ENCODE measurements at regions not wholly inside any gene's neighbourhood (a gene's known extent, or its start where the extent isn't known, plus 50 kb on each side); places are given as distances from the start of the nearest gene placed in this dataset.
A peak's percentile ranks its signal among the peaks of the same experiment; 100 is the strongest.

DNA sequence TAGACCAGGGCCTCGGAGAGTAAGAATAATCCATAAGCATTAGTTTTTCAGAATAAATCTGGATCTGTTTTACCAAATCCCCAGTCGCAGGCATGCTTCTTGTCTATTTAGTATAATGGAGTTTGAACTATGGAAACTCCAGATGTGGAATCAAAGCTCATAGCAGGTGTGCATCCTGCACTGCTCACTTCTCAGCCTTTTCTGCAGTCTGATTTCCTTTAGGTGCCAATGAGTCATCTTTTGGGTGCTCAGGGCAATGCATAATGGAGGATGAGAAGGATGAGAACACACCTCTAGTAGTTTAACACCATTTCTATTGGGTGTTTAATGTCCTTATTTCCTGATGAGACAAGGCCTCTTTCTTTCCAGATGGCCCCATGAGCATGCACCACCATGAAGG, 961.2 kb downstream of the TMEM121 start:
- TF ChIP-seq, protein P1, sequence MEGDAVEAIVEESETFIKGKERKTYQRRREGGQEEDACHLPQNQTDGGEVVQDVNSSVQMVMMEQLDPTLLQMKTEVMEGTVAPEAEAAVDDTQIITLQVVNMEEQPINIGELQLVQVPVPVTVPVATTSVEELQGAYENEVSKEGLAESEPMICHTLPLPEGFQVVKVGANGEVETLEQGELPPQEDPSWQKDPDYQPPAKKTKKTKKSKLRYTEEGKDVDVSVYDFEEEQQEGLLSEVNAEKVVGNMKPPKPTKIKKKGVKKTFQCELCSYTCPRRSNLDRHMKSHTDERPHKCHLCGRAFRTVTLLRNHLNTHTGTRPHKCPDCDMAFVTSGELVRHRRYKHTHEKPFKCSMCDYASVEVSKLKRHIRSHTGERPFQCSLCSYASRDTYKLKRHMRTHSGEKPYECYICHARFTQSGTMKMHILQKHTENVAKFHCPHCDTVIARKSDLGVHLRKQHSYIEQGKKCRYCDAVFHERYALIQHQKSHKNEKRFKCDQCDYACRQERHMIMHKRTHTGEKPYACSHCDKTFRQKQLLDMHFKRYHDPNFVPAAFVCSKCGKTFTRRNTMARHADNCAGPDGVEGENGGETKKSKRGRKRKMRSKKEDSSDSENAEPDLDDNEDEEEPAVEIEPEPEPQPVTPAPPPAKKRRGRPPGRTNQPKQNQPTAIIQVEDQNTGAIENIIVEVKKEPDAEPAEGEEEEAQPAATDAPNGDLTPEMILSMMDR (conservative IDR thresholded peaks at IDR 0.05; ENCODE audit: low read depth): no peak
- CTCF ChIA-PET: interaction anchor here (0.6 kb wide), 1 partner anchor 51 kb away, joined by 3 read pairs; no protein-coding TSS in a partner anchor
- POLR2A ChIA-PET (ENCODE audit: low non-redundant PET): no interaction called here
- DNase-seq (ENCODE audit: low spot score): no peak
- H3K27ac ChIP-seq: no peak overlapping the region

DNA sequence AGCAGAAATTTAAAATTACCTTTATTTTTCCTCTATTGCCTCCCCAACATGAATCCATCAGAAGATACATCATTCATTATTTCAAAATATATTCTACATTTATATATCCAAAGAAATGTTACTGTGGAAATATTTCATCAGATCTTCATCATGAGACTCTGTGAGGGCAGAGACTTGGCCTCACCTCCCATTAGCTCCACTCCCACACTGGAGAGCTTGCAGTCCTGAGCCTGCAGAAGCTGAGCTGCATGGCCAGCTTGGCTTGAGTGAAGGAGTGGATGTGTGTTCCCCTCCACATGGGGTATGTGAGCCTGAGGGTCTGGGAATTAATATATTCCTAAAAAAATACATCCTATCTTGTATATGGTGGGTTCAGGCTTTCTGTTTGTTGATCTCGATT, 961.9 kb downstream of the TMEM121 start:
- TF ChIP-seq, protein P1 (conservative IDR thresholded peaks at IDR 0.05; ENCODE audit: low read depth): no peak
- H3K27ac ChIP-seq: no peak overlapping the region
- ChIA-PET CTCF (no interaction called here), POLR2A (ENCODE audit: low non-redundant PET) (no interaction called here)
- DNase-seq (ENCODE audit: low spot score): no peak

DNA sequence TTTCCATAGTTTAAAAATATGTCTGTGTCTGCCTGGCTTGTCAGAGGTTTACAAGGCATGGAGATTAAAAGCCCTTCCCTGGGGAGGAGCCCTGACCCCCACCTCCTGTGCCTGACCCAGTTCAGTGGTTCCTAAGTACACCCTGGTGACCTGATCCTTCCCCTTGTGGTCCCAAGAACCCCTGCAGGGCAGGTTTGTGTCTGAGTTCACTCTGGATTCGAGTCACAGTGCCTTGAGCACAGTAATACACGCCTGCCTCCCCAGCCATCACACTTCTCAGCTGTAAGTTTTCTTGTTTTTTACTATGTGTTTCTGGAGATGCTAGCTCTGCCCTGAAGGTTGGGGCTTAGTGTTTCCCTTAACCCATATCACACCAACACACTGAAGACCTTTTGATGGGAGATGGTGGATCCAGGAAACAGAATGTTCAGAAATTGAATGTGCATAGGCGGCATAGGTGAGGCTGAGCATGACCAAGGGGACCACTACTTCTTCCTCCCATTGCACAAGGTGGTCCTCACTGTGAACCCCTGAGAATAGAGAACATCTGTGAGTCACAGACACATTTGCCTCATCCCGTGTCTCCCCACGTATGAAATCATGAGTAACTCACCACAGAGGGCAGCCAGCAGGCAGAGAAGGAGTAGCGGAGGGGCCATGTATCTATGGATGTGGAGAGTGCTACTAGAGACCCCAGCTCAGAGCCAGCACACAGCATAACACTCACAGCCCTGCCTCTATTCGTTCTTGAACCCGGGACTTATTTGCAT, 962.9 kb downstream of the TMEM121 start:
- CTCF ChIA-PET: interaction anchor here (0.6 kb wide), 1 partner anchor 143 kb away, joined by 3 read pairs; no protein-coding TSS in a partner anchor
- TF ChIP-seq, protein P1 (conservative IDR thresholded peaks at IDR 0.05; ENCODE audit: low read depth): no peak

DNA sequence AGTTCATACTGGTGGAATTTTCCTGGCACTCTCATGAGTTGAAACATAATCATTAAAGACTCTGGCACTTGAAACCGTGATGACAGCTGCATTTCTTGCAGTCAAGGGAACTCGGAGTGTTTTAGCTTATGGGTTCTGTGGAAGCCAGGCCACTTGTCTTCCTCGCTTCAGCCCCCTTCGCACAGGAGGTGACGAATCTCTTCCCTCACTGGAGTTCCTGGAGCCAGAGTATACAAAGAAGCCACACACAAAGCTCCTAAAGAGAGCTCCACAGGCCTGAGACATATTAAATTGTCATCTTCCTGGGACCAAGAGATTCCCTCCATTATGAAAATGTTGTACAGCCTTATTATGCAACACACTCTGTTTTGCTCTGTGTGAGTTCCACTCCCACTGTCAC, 964.1 kb downstream of the TMEM121 start:
- ChIA-PET POLR2A (ENCODE audit: low non-redundant PET) (no interaction called here), CTCF (interaction anchor here (0.6 kb wide), 1 partner anchor 144 kb away, joined by 3 read pairs; no protein-coding TSS in a partner anchor)
- TF ChIP-seq, protein P1 (conservative IDR thresholded peaks at IDR 0.05; ENCODE audit: low read depth): no peak

More for the DNA sequence above, 962.9 kb downstream of the TMEM121 start:
- H3K27ac ChIP-seq: no peak overlapping the region
- DNase-seq (ENCODE audit: low spot score): no peak
- POLR2A ChIA-PET (ENCODE audit: low non-redundant PET): no interaction called here

DNA sequence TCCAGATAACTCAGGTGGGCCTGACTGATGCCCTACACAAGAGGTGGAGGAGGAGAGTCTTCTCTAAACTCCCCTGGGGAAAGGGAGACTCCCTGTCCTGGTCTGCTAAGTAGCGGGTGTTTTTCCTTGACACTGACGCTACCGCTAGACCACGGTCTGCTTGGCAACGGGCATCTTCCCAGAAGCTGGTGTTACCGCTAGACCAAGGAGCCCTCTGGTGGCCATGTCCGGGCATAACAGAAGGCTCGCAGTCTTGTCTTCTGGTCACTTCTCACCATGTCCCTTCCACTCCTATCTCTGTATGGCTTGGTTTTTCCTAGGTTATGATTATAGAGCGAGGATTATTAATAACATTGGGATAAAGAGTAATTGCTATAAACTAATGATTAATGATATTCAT, 965.5 kb downstream of the TMEM121 start:
- TF ChIP-seq, protein P1 (conservative IDR thresholded peaks at IDR 0.05; ENCODE audit: low read depth): peak; percentile 27
- CTCF ChIA-PET: interaction anchor here (0.8 kb wide), 1 partner anchor 55 kb away, joined by 3 read pairs; no protein-coding TSS in a partner anchor
- POLR2A ChIA-PET (ENCODE audit: low non-redundant PET): no interaction called here
- DNase-seq (ENCODE audit: low spot score): no peak
- H3K27ac ChIP-seq: no peak overlapping the region

More for the DNA sequence above, 964.1 kb downstream of the TMEM121 start:
- DNase-seq (ENCODE audit: low spot score): no peak
- H3K27ac ChIP-seq: no peak overlapping the region

DNA sequence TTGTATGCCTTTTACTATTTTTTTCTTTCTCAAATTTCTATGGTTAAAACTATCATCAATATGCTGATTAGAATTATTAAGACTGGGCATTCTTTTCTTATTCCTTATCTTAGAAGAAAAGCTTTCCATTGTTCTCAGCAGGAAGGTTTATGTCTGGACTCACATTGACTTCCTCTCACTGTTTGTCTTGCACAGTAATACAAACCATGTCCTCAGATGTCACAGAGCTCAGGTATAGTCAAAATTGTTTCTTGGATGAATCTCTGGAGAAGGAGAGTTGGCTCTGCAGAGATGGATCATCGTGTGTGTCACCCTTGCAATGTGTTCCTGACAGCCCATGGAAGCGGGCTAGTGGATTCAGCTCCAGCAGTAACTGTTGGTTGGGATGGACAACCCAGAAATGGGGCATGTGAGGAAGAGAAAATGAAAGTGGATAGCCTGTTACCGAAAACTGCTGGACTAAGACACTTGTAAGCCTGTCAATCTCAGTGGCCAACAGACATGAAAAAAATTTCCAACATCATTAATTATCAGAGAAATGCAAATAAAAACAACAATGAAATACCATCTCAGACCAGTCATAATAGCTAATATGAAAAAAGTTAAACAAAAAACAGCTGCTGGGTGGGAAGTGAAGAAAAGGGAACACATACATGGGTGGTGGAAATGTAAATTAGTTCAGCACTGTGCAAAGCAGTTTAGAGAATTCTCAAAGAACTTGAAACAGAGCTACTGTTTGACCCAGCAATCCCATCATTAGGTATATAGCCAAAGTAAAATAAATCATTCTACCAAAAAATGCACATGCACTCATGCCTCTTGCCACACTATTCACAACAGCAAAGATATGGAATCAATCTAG, 967.8 kb downstream of the TMEM121 start:
- DNase-seq (ENCODE audit: low spot score): no peak
- ChIA-PET CTCF (no interaction called here), POLR2A (ENCODE audit: low non-redundant PET) (no interaction called here)
- H3K27ac ChIP-seq: no peak overlapping the region
- TF ChIP-seq, protein P1 (conservative IDR thresholded peaks at IDR 0.05; ENCODE audit: low read depth): no peak
